Suprapubic skin (tissue), 4 donors: ENCODE measurements at regions not wholly inside any gene's neighbourhood (a gene's known extent, or its start where the extent isn't known, plus 50 kb on each side); places are given as distances from the start of the nearest gene placed in this dataset.

ENCODE experiments used
- DNase-seq, 2 donors: peaks; one replicate each; pipeline ENCODE4 v3.0.0-alpha.2; 2019; ENCODE audit warnings: low spot score in 2 of 2
- H3K27ac ChIP-seq: fragments of 200-600 bp; sonication (generic); one replicate; pipeline ENCODE4 v1.5.1; 2019
- H3K27me3 ChIP-seq: fragments of 200-600 bp; sonication (generic); one replicate; pipeline ENCODE4 v1.5.1; 2019
- H3K36me3 ChIP-seq: fragments of 200-600 bp; sonication (generic); one replicate; pipeline ENCODE4 v1.5.1; 2019
- H3K4me1 ChIP-seq: fragments of 200-600 bp; sonication (generic); one replicate; pipeline ENCODE4 v1.5.1; 2019
- H3K4me3 ChIP-seq: fragments of 200-600 bp; sonication (generic); one replicate; pipeline ENCODE4 v1.5.1; 2019; ENCODE audit warnings: mild to moderate bottlenecking
- H3K9me3 ChIP-seq: fragments of 200-600 bp; sonication (generic); one replicate; pipeline ENCODE4 v1.5.1; 2019
- CTCF ChIP-seq, 2 donors: fragments of 200-600 bp in 1 of 2; fragments of 450-650 bp in 1 of 2; sonication (generic) in 1 of 2; IDR thresholded peaks; one replicate each; pipeline ENCODE4 v1.5.1; 2016 to 2019; ENCODE audit warnings: antibody characterized with exemption in 2 of 2, mild to moderate bottlenecking in 1 of 2, moderate library complexity in 1 of 2
- EP300 ChIP-seq: sonication (generic); formaldehyde crosslinking; IDR thresholded peaks from one replicate; pipeline ENCODE4 v1.6.1; 2017; ENCODE audit warnings: antibody characterized with exemption
- POLR2A ChIP-seq, 2 donors: fragments of 450-650 bp; IDR thresholded peaks; one replicate each; pipeline ENCODE4 v1.6.1; 2017; ENCODE audit warnings: antibody characterized with exemption in 2 of 2, mild to moderate bottlenecking in 2 of 2, moderate library complexity in 2 of 2
- POLR2AphosphoS5 ChIP-seq, 3 donors: sonication (generic); formaldehyde crosslinking; IDR thresholded peaks; one replicate each; pipeline ENCODE4 v1.6.1; 2017; ENCODE audit warnings: antibody characterized with exemption in 3 of 3
- WGBS: methylation state at CpG from one replicate; pipeline ENCODE4 v1.1.5; 2018; 5-methylcytosine and 5-hydroxymethylcytosine counted together

- Histone ChIP-seq H3K4me3 (no peak overlapping the region), H3K9me3 (no peaks in the 10 kb centered on the region), H3K4me1 (no peaks in the 10 kb centered on the region), H3K36me3 (no peaks in the 10 kb centered on the region), H3K27me3 (no peaks in the 10 kb centered on the region), H3K27ac (no peak overlapping the region)
- TF ChIP-seq POLR2A (IDR thresholded peaks at IDR 0.05) (no peak), EP300 (no peak), CTCF (IDR thresholded peaks at IDR 0.05) (no peak)
- DNase-seq: no peak
- WGBS: 100% methylated on average over 3 of the region's 8 CpGs
These were observed 277.3 kb downstream of the GALR1 start for GRCh38 chr18:77526962-77527361.

GRCh38 chr18:77528872-77529271 lies 279.2 kb downstream of the GALR1 start:
- Histone ChIP-seq H3K36me3 (no peaks in the 10 kb centered on the region), H3K4me1 (no peaks in the 10 kb centered on the region), H3K9me3 (no peaks in the 10 kb centered on the region), H3K4me3 (no peak overlapping the region), H3K27me3 (no peaks in the 10 kb centered on the region), H3K27ac (no peak overlapping the region)
- TF ChIP-seq CTCF (IDR thresholded peaks at IDR 0.05): no peak
- no peak for TF ChIP-seq POLR2A (IDR thresholded peaks at IDR 0.05)
- no peak for TF ChIP-seq POLR2AphosphoS5 (IDR thresholded peaks at IDR 0.05)
- no peak for TF ChIP-seq EP300
- WGBS: 63% methylated on average over 3 of the region's 3 CpGs
- DNase-seq: no peak

GRCh38 chr18:77529492-77530176 lies 280.0 kb downstream of the GALR1 start:
- Histone ChIP-seq H3K36me3 (no peaks in the 10 kb centered on the region), H3K4me3 (no peak overlapping the region), H3K9me3 (no peaks in the 10 kb centered on the region), H3K4me1 (no peaks in the 10 kb centered on the region), H3K27ac (no peak overlapping the region), H3K27me3 (no peaks in the 10 kb centered on the region)
- 91% methylated on average over 7 of the region's 7 CpGs for WGBS
- DNase-seq: no peak
- TF ChIP-seq CTCF (IDR thresholded peaks at IDR 0.05) (no peak), POLR2A (IDR thresholded peaks at IDR 0.05) (no peak), POLR2AphosphoS5 (IDR thresholded peaks at IDR 0.05) (no peak), EP300 (no peak)

GRCh38 chr18:77530732-77531131 lies 281.1 kb downstream of the GALR1 start:
- no peak for TF ChIP-seq EP300
- TF ChIP-seq POLR2A (IDR thresholded peaks at IDR 0.05): no peak
- TF ChIP-seq CTCF (IDR thresholded peaks at IDR 0.05): no peak
- TF ChIP-seq POLR2AphosphoS5 (IDR thresholded peaks at IDR 0.05): no peak
- DNase-seq: no peak
- no peaks in the 10 kb centered on the region for H3K4me1 ChIP-seq
- WGBS: 66% methylated on average over 9 of the region's 9 CpGs
- no peak overlapping the region for H3K27ac ChIP-seq
- no peak overlapping the region for H3K4me3 ChIP-seq
- no peaks in the 10 kb centered on the region for H3K36me3 ChIP-seq
- no peaks in the 10 kb centered on the region for H3K9me3 ChIP-seq
- no peaks in the 10 kb centered on the region for H3K27me3 ChIP-seq

DNA sequence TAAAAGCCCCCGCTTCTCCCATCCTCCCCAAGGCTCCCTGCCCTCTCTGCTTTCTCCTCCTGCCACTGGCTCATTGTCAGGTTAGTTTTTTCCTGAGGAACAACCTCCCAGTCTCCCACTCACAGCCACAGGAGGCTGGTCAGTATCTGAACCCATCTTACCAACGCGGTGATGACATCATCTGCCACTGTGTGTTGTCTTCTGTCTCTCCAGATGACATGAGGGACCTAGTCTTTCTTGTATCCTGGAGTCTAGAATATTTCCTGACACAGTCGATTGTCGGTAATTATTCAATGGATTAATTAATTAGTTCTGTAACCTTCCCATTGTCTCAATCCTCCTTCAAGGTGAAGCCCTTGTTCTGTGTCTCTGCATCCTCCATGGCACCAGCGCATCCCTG lies 290.2 kb downstream of the GALR1 start:
- DNase-seq: no peak
- 88% methylated on average over 6 of the region's 6 CpGs for WGBS

More for the DNA sequence above, 290.2 kb downstream of the GALR1 start:
- Histone ChIP-seq H3K27ac (no peak overlapping the region), H3K27me3 (no peaks in the 10 kb centered on the region), H3K4me3 (no peak overlapping the region), H3K9me3 (no peaks in the 10 kb centered on the region), H3K36me3 (no peaks in the 10 kb centered on the region), H3K4me1 (no peaks in the 10 kb centered on the region)
- TF ChIP-seq CTCF (IDR thresholded peaks at IDR 0.05) (no peak), POLR2A (IDR thresholded peaks at IDR 0.05) (no peak), POLR2AphosphoS5 (IDR thresholded peaks at IDR 0.05) (no peak), EP300 (no peak)
